ENCODE measurements at regions not wholly inside any gene's neighbourhood (a gene's known extent, or its start where the extent isn't known, plus 50 kb on each side); places are given as distances from the start of the nearest gene placed in this dataset.

DNA sequence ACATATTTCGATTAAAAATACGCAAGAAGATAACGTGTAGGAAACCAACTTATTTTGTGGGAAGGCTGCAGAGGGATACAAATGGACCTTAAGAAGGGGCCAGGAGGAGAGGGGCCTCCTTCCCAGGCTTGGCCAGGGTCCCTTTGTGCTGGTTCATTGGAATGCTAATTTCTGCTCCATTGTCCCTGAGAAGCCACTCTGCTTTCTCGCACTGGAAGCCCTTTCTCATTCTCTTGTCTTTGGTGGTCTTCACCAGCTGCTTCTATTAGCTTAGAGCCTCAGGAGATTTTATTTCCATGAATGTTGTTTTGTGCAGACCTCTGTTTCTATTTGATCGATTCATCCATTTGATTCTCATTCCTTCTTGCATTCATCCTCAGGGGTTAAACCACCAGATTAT lies 325.4 kb downstream of the TMEM38B start:
- peak overlapping the region in 1 of 4 experiments; percentile 35; a peak in 1 of 8 replicates for H3K4me3 ChIP-seq (ENCODE audit: extremely low read depth in 1 of 4, insufficient read depth in 2 of 4, low read depth in 3 of 4, low read length in 4 of 4)

More for the DNA sequence above, 325.4 kb downstream of the TMEM38B start:
- Histone ChIP-seq H2BK20ac (ENCODE audit: low read length) (no peak overlapping the region), H4K20me1 (replicated peaks in 1 of 2; ENCODE audit: control insufficient read depth in 1 of 2, insufficient read depth in 2 of 2, low read length in 2 of 2) (no peaks in the 10 kb centered on the region), H4K91ac (replicated peaks; ENCODE audit: insufficient read length, low read length) (no peak overlapping the region), H2BK120ac (replicated peaks; ENCODE audit: low read depth, low read length) (no peak overlapping the region), H4K8ac (ENCODE audit: extremely low read depth, insufficient read depth, low read length) (no peak overlapping the region), H3K56ac (replicated peaks; ENCODE audit: insufficient read length, low read depth, low read length) (no peak overlapping the region), H4K5ac (ENCODE audit: insufficient read length, low read depth, low read length) (peak overlapping the region; percentile 31), H2AK5ac (ENCODE audit: low read depth, low read length) (no peak overlapping the region), H3K23me2 (ENCODE audit: low read depth, low read length) (no peaks in the 10 kb centered on the region; the same call in 1 of the 2 replicates), H3K27ac (ENCODE audit: low read depth, low read length) (no peak overlapping the region), H3K36me3 (ENCODE audit: control insufficient read depth in 2 of 4, insufficient read depth in 4 of 4, low read length in 3 of 4) (peaks cover 0 to 2% (median 0%) of the 10 kb centered on the region in 4 experiments; a peak in 1 of 8 replicates), H2BK12ac (ENCODE audit: low read depth, low read length) (no peak overlapping the region), H3K4me1 (replicated peaks in 1 of 4; ENCODE audit: control insufficient read depth in 3 of 4, insufficient read depth in 4 of 4, low read length in 3 of 4) (peaks cover 0 to 14% (median 9%) of the 10 kb centered on the region in 4 experiments; a peak in 5 of 7 replicates), H3K9me3 (ENCODE audit: insufficient read depth in 2 of 2, low read depth in 1 of 2, low read length in 1 of 2) (no peaks in the 10 kb centered on the region), H3K79me1 (ENCODE audit: low read depth, low read length) (no peaks in the 10 kb centered on the region), H3K79me2 (ENCODE audit: control insufficient read depth in 1 of 2, insufficient read depth in 2 of 2, low read length in 2 of 2) (no peaks in the 10 kb centered on the region), H3K27me3 (replicated peaks in 1 of 4; ENCODE audit: control insufficient read depth in 3 of 4, extremely low read depth in 1 of 4, insufficient read depth in 3 of 4, low read length in 3 of 4) (no peaks in the 10 kb centered on the region), H3K4ac (replicated peaks; ENCODE audit: insufficient read length, low read depth, low read length) (no peak overlapping the region), H3K14ac (ENCODE audit: insufficient read length) (no peak overlapping the region), H2AFZ (ENCODE audit: low read length) (no peak overlapping the region), H3K4me2 (ENCODE audit: insufficient read depth in 1 of 2, low read depth in 2 of 2, low read length in 2 of 2) (peak overlapping the region; percentile 24 to 40; a peak in 3 of 4 replicates), H3K18ac (ENCODE audit: extremely low read depth, low read length) (no peak overlapping the region), H3K9ac (replicated peaks in 1 of 4; ENCODE audit: extremely low read depth in 1 of 4, low read depth in 3 of 4, low read length in 3 of 4) (no peak overlapping the region), H2BK15ac (ENCODE audit: low read length) (no peak overlapping the region), H3K23ac (ENCODE audit: insufficient read length) (no peak overlapping the region), H2BK5ac (ENCODE audit: low read depth, low read length) (peak overlapping the region; percentile 64; the same call in 1 of the 2 replicates)
- FAIRE-seq (peak; percentile 62), DNase-seq (ENCODE audit: low read depth in 1 of 2, low spot score in 2 of 2) (peak in 1 of 2 experiments; percentile 15)
- TF ChIP-seq CTBP2 (IDR thresholded peaks at IDR 0.05; ENCODE audit: borderline replicate concordance, insufficient read depth, insufficient read length, low read length), result peak; percentile 49
- TF ChIP-seq HDAC6 (IDR thresholded peaks at IDR 0.05; ENCODE audit: low read depth, low read length), result no peak
- TF ChIP-seq CHD1 (IDR thresholded peaks at IDR 0.05; ENCODE audit: low read depth, low read length), result no peak
- ChIA-PET POLR2A (ENCODE audit: partially characterized antibody) (no interaction called here), CTCF (ENCODE audit: partially characterized antibody) (interaction anchor here (2.0 to 2.4 kb wide), 2 partner anchors 12 to 14 kb away, joined by 5 to 8 read pairs; no protein-coding TSS in a partner anchor)
- WGBS, 2 experiments (ENCODE audit: extremely low coverage in 1 of 2, insufficient coverage in 1 of 2, insufficient read length in 1 of 2, insufficient replicate concordance in 2 of 2, low coverage in 1 of 2, low lambda C conversion rate in 2 of 2, missing lambda C conversion rate in 1 of 2), result 46% methylated on average over 5 of the region's 5 CpGs; no CpG with 5 or more reads in 1 of the 2 experiments

All from H1 (cell line).